B cell (primary cell): ENCODE measurements at regions not wholly inside any gene's neighbourhood (a gene's known extent, or its start where the extent isn't known, plus 50 kb on each side); places are given as distances from the start of the nearest gene placed in this dataset.

Experiments
- ATAC-seq: fragments of 200-7000 bp; cut with Tn5 transposase; one replicate; pipeline ENCODE4 v1.10.0; 2021; ENCODE audit warnings: low read depth, mild to moderate bottlenecking, moderate number of reproducible peaks, moderate library complexity
- CTCF ChIA-PET: fragments of 350-600 bp; sonication (Branson Sonifier 250); formaldehyde crosslinking; loops from one replicate; lab custom pipeline; 2021; ENCODE audit warnings: antibody characterized with exemption, inconsistent platforms; lab: Charles Lee
- POLR2A ChIA-PET: fragments of 350-600 bp; sonication (Branson Sonifier 250); formaldehyde crosslinking; loops from one replicate; lab custom pipeline; 2021; ENCODE audit warnings: antibody characterized with exemption; lab: Charles Lee
- DNase-seq: peaks from one replicate; pipeline ENCODE4 v3.0.0; 2013
- H2AFZ ChIP-seq: 2 replicates; pipeline ENCODE4 v1.6.1; 2012; ENCODE audit warnings: mild to moderate bottlenecking, low read depth, low read length; ENCODE audit not compliant: insufficient read depth, poor library complexity, severe bottlenecking
- H3K27ac ChIP-seq, 2 donors: 1 replicate in 1 of 2; 2 replicates in 1 of 2; pipeline ENCODE4 v1.5.1; 2012 to 2013; ENCODE audit warnings: low read length in 2 of 2, mild to moderate bottlenecking in 2 of 2, moderate library complexity in 1 of 2
- H3K27me3 ChIP-seq, 4 experiments: fragments of 200-600 bp in 1 of 4; sonication (generic) in 1 of 4; replicated peaks in 1 of 4; 1 replicate in 2 of 4; 2 replicates in 2 of 4; pipeline versions ENCODE4 v1.6.1 to v1.7.0; 2013 to 2016; ENCODE audit warnings: low read length in 3 of 4, mild to moderate bottlenecking in 2 of 4, mixed read lengths in 1 of 4, moderate library complexity in 1 of 4; ENCODE audit not compliant: insufficient read depth in 4 of 4, control insufficient read depth in 3 of 4; ENCODE audit errors: control extremely low read depth in 1 of 4
- H3K36me3 ChIP-seq, 2 experiments: replicated peaks in 1 of 2; 1 replicate in 1 of 2; 2 replicates in 1 of 2; pipeline versions ENCODE4 v1.6.1 to v1.7.1; 2013; ENCODE audit warnings: low read length in 1 of 2; ENCODE audit not compliant: insufficient read depth in 2 of 2, control insufficient read depth in 1 of 2; ENCODE audit errors: control extremely low read depth in 1 of 2, extremely low read depth in 1 of 2
- H3K4me1 ChIP-seq, 2 donors: fragments of 200-600 bp in 1 of 2; sonication (generic) in 1 of 2; 1 replicate in 1 of 2; 2 replicates in 1 of 2; pipeline versions ENCODE4 v1.5.1 to v1.6.1; 2013 to 2017; ENCODE audit warnings: low read length in 2 of 2; ENCODE audit not compliant: control insufficient read depth in 2 of 2, insufficient read depth in 2 of 2
- H3K4me2 ChIP-seq: replicated peaks from 2 replicates; pipeline ENCODE3; 2012; ENCODE audit warnings: mild to moderate bottlenecking, low read depth, low read length; ENCODE audit not compliant: poor library complexity, severe bottlenecking
- H3K4me3 ChIP-seq, 5 experiments: fragments of 200-600 bp in 1 of 5; sonication (generic) in 1 of 5; 1 replicate in 3 of 5; 2 replicates in 2 of 5; pipeline versions ENCODE4 v1.5.1 to v1.7.0; 2011 to 2016; ENCODE audit warnings: low read length in 4 of 5, mild to moderate bottlenecking in 4 of 5, low read depth in 2 of 5, control low read depth in 1 of 5, moderate library complexity in 1 of 5; ENCODE audit not compliant: insufficient read depth in 1 of 5; ENCODE audit errors: control extremely low read depth in 1 of 5, extremely low read depth in 1 of 5
- H3K79me2 ChIP-seq: fragments of 200-600 bp; sonication (generic); one replicate; pipeline ENCODE4 v1.6.0; 2016; ENCODE audit warnings: low read length; ENCODE audit not compliant: control insufficient read depth, insufficient read depth
- H3K9ac ChIP-seq: fragments of 200-600 bp; sonication (generic); 2 replicates; pipeline ENCODE4 v1.6.1; 2017; ENCODE audit warnings: mild to moderate bottlenecking, low read length, moderate library complexity
- H3K9me3 ChIP-seq, 3 donors: one replicate each; pipeline versions ENCODE4 v1.6.1 to v1.7.1; 2013; ENCODE audit warnings: low read length in 2 of 3; ENCODE audit not compliant: control insufficient read depth in 2 of 3, insufficient read depth in 1 of 3; ENCODE audit errors: control extremely low read depth in 1 of 3
- H4K20me1 ChIP-seq: 2 replicates; pipeline ENCODE4 v1.6.0; 2012; ENCODE audit warnings: mild to moderate bottlenecking, low read length; ENCODE audit not compliant: insufficient read depth, control insufficient read depth, poor library complexity, severe bottlenecking
- H3K27ac Mint-ChIP-seq: one replicate; pipeline ENCODE4 v1.8.0; 2021; ENCODE audit warnings: mixed read lengths
- H3K27me3 Mint-ChIP-seq: one replicate; pipeline ENCODE4 v1.8.0; 2021; ENCODE audit warnings: mixed read lengths
- H3K4me1 Mint-ChIP-seq: one replicate; pipeline ENCODE4 v1.8.0; 2021; ENCODE audit warnings: mixed read lengths
- H3K4me3 Mint-ChIP-seq: one replicate; pipeline ENCODE4 v1.8.0; 2021; ENCODE audit warnings: mixed read lengths
- H3K9me3 Mint-ChIP-seq: one replicate; pipeline ENCODE4 v1.8.0; 2022; ENCODE audit warnings: mixed read lengths; ENCODE audit not compliant: insufficient read depth
- CTCF ChIP-seq: fragments of 200-600 bp; IDR thresholded peaks from one replicate; pipeline ENCODE4 v1.8.0; 2022; ENCODE audit warnings: antibody characterized with exemption, mild to moderate bottlenecking
- EZH2 ChIP-seq: IDR thresholded peaks from 2 replicates; pipeline ENCODE4 v1.6.1; 2012; ENCODE audit warnings: borderline replicate concordance, low read depth, mild to moderate bottlenecking, moderate library complexity, low read length; ENCODE audit not compliant: insufficient read depth, poor library complexity, severe bottlenecking
- WGBS: methylation state at CpG from one replicate; pipeline ENCODE4 v1.1.5; 2013; ENCODE audit warnings: missing lambda C conversion rate; ENCODE audit not compliant: insufficient coverage; 5-methylcytosine and 5-hydroxymethylcytosine counted together
- intact Hi-C: fragments of 100-400 bp; cut with micrococcal nuclease; formaldehyde crosslinking; loops from one replicate; pipeline ENCODE4 v1.10.0; 2022

DNA sequence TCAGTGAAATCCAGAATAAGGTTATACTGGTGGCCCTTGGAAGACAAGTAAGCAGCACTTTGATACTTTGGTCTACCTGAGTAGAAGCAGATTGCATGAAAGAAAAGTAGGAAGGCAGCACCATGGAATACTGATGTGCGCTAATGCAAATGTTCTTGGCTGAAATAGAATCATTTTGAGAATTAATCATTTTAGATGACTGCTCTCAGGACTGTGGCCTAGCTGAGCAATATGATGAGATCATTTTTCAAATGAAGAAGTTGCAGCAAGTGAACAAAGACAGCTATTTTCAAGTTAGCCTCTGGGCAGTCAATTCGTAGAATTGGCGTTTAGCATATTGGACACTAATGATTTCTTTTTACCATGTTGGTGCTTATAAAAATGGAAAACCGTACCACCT, 483.5 kb downstream of the TMEM232 start:
- no peaks in the 10 kb centered on the region for H3K9me3 ChIP-seq
- H3K4me2 ChIP-seq, result no peak overlapping the region
- no peaks in the 10 kb centered on the region for H3K79me2 ChIP-seq
- H3K4me1 ChIP-seq, result no peaks in the 10 kb centered on the region
- no peak overlapping the region for H2AFZ ChIP-seq
- H3K36me3 ChIP-seq, result no peaks in the 10 kb centered on the region
- H3K9ac ChIP-seq, result no peak overlapping the region
- no peak overlapping the region for H3K27ac Mint-ChIP-seq
- DNase-seq (no peak), ATAC-seq (no peak)
- H3K27me3 Mint-ChIP-seq, result no peaks in the 10 kb centered on the region
- H3K27me3 ChIP-seq, result no peaks in the 10 kb centered on the region
- no peaks in the 10 kb centered on the region for H3K4me1 Mint-ChIP-seq
- TF ChIP-seq EZH2 (no peak), CTCF (no peak)
- intact Hi-C loops, result no loop called here
- no peaks in the 10 kb centered on the region for H3K9me3 Mint-ChIP-seq
- POLR2A ChIA-PET, result no interaction called here
- H3K4me3 ChIP-seq, result no peak overlapping the region
- no peak overlapping the region for H3K4me3 Mint-ChIP-seq
- 100% methylated on average over 1 of the region's 4 CpGs for WGBS
- CTCF ChIA-PET, result no interaction called here
- H4K20me1 ChIP-seq, result no peaks in the 10 kb centered on the region
- no peak overlapping the region for H3K27ac ChIP-seq

DNA sequence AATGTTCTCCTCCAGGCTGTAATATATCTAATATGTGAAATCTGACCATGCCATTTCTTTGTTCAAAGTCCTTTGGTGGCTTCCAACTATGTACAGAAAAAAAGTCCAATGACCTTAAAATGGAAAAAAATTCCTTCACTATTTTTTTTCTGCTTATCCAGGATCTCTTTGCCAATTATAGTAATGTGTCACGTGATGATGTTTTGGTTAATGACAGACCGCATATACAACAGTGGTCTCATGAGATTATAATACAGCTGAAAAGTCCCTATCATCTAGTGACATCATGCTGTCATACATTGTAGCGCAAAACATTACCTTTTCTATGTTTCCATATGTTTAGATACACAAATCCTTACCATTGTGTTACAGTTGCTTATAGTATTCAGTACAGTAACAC, 477.6 kb downstream of the TMEM232 start:
- Mint-ChIP-seq H3K4me1 (no peaks in the 10 kb centered on the region), H3K4me3 (no peak overlapping the region), H3K27ac (no peak overlapping the region), H3K9me3 (no peaks in the 10 kb centered on the region), H3K27me3 (no peaks in the 10 kb centered on the region)
- H3K36me3 ChIP-seq, result no peaks in the 10 kb centered on the region
- H4K20me1 ChIP-seq, result no peaks in the 10 kb centered on the region
- ATAC-seq (no peak), DNase-seq (no peak)
- POLR2A ChIA-PET, result no interaction called here
- CTCF ChIA-PET, result no interaction called here
- TF ChIP-seq EZH2, result no peak
- TF ChIP-seq CTCF, result no peak
- no peak overlapping the region for H3K9ac ChIP-seq
- H3K79me2 ChIP-seq, result no peaks in the 10 kb centered on the region
- no peak overlapping the region for H2AFZ ChIP-seq
- no peaks in the 10 kb centered on the region for H3K9me3 ChIP-seq
- H3K4me3 ChIP-seq, result no peak overlapping the region
- no peaks in the 10 kb centered on the region for H3K27me3 ChIP-seq
- no peak overlapping the region for H3K4me2 ChIP-seq
- no peak overlapping the region for H3K27ac ChIP-seq
- no CpG with 5 or more reads among the region's 3 CpGs for WGBS
- intact Hi-C loops, result no loop called here
- no peaks in the 10 kb centered on the region for H3K4me1 ChIP-seq
